Thymus (tissue), 11 donors: ENCODE measurements at regions not wholly inside any gene's neighbourhood (a gene's known extent, or its start where the extent isn't known, plus 50 kb on each side); places are given as distances from the start of the nearest gene placed in this dataset.
"Not testable (repeated sequence)": the region's sequence is repeated elsewhere in the genome, so short reads cannot be mapped to it uniquely, and the experiment has no call there.

Source experiments
- DNase-seq, 9 donors: peaks; one replicate each; pipeline ENCODE4 v3.0.0-alpha.2; 2013; ENCODE audit warnings: low spot score in 9 of 9, low read depth in 6 of 9, missing footprints in 1 of 9
- H3K27ac ChIP-seq, 2 donors: one replicate each; pipeline ENCODE4 v1.5.1; 2013; ENCODE audit warnings: control low read depth in 1 of 2, low read depth in 1 of 2, low read length in 1 of 2, mild to moderate bottlenecking in 1 of 2, moderate library complexity in 1 of 2
- H3K27me3 ChIP-seq, 2 donors: one replicate each; pipeline ENCODE4 v1.5.1; 2013; ENCODE audit warnings: low read length in 1 of 2; ENCODE audit not compliant: control insufficient read depth in 2 of 2, insufficient read depth in 1 of 2
- H3K36me3 ChIP-seq, 2 donors: one replicate each; pipeline ENCODE4 v1.5.1; 2013; ENCODE audit warnings: low read length in 1 of 2, mild to moderate bottlenecking in 1 of 2, moderate library complexity in 1 of 2; ENCODE audit not compliant: control insufficient read depth in 2 of 2, insufficient read depth in 2 of 2
- H3K4me1 ChIP-seq, 2 donors: one replicate each; pipeline ENCODE4 v1.5.1; 2013; ENCODE audit warnings: low read length in 2 of 2; ENCODE audit not compliant: control insufficient read depth in 2 of 2, insufficient read depth in 2 of 2
- H3K4me3 ChIP-seq, 2 donors: one replicate each; pipeline ENCODE4 v1.5.1; 2013; ENCODE audit warnings: low read length in 2 of 2, control low read depth in 1 of 2, mild to moderate bottlenecking in 1 of 2
- H3K9me3 ChIP-seq, 2 donors: one replicate each; pipeline ENCODE4 v1.5.1; 2013; ENCODE audit warnings: low read length in 1 of 2, mild to moderate bottlenecking in 1 of 2; ENCODE audit not compliant: control insufficient read depth in 2 of 2, insufficient read depth in 1 of 2
- WGBS: extraction: QIAGEN DNeasy Blood & Tissue Kit; methylation state at CpG from one replicate; pipeline ENCODE4 v1.1.7; 2013; 5-methylcytosine and 5-hydroxymethylcytosine counted together
- donor health status: healthy.

GRCh38 chr2:36123995-36124394, 231.6 kb upstream of the CRIM1 start:
- peaks cover 0 to 7% of the 10 kb centered on the region in 2 donors for H3K9me3 ChIP-seq
- no peak for DNase-seq
- no peaks in the 10 kb centered on the region for H3K4me1 ChIP-seq
- no peaks in the 10 kb centered on the region for H3K27me3 ChIP-seq
- no peak overlapping the region for H3K4me3 ChIP-seq
- 93% methylated on average over 2 of the region's 2 CpGs for WGBS
- no peaks in the 10 kb centered on the region for H3K36me3 ChIP-seq
- H3K27ac ChIP-seq: no peak overlapping the region

GRCh38 chr2:36097022-36097421, 258.6 kb upstream of the CRIM1 start:
- no peak overlapping the region for H3K27ac ChIP-seq
- H3K4me1 ChIP-seq: no peaks in the 10 kb centered on the region
- DNase-seq: no peak
- WGBS: 97% methylated on average over 3 of the region's 3 CpGs
- H3K4me3 ChIP-seq: no peak overlapping the region
- H3K36me3 ChIP-seq: no peaks in the 10 kb centered on the region
- H3K9me3 ChIP-seq: peaks cover 0 to 5% of the 10 kb centered on the region in 2 donors
- H3K27me3 ChIP-seq: no peaks in the 10 kb centered on the region

- H3K4me3 ChIP-seq, DNase-seq, H3K27me3 ChIP-seq, H3K4me1 ChIP-seq, H3K36me3 ChIP-seq, H3K9me3 ChIP-seq, H3K27ac ChIP-seq: not testable (repeated sequence)
- WGBS: 95% methylated on average over 26 of the region's 26 CpGs
Observed at GRCh38 chr2:36091844-36092741, 263.5 kb upstream of the CRIM1 start.

- WGBS: 91% methylated on average over 4 of the region's 4 CpGs
Observed at GRCh38 chr2:36088716-36089328, 266.8 kb upstream of the CRIM1 start.

GRCh38 chr2:36087344-36087743, 268.2 kb upstream of the CRIM1 start:
- H3K4me3 ChIP-seq: no peak overlapping the region
- H3K27me3 ChIP-seq: no peaks in the 10 kb centered on the region
- H3K36me3 ChIP-seq: no peaks in the 10 kb centered on the region
- H3K9me3 ChIP-seq: peaks cover 0 to 6% of the 10 kb centered on the region in 2 donors
- 89% methylated on average over 3 of the region's 3 CpGs for WGBS
- DNase-seq: no peak
- H3K27ac ChIP-seq: no peak overlapping the region
- no peaks in the 10 kb centered on the region for H3K4me1 ChIP-seq

More at GRCh38 chr2:36088716-36089328, 266.8 kb upstream of the CRIM1 start:
- H3K4me1 ChIP-seq: no peaks in the 10 kb centered on the region
- H3K36me3 ChIP-seq: no peaks in the 10 kb centered on the region
- DNase-seq: no peak
- H3K27ac ChIP-seq: no peak overlapping the region
- H3K27me3 ChIP-seq: no peaks in the 10 kb centered on the region
- no peak overlapping the region for H3K4me3 ChIP-seq
- H3K9me3 ChIP-seq: peaks cover 0 to 8% of the 10 kb centered on the region in 2 donors

- Histone ChIP-seq H3K36me3 (no peaks in the 10 kb centered on the region), H3K27me3 (no peaks in the 10 kb centered on the region), H3K4me1 (no peaks in the 10 kb centered on the region), H3K4me3 (no peak overlapping the region), H3K27ac (no peak overlapping the region), H3K9me3 (no peaks in the 10 kb centered on the region)
- 99% methylated on average over 1 of the region's 1 CpG for WGBS
- DNase-seq: no peak
Observed at GRCh38 chr2:36079793-36080192, 275.8 kb upstream of the CRIM1 start.

- WGBS: 0% methylated on average over 1 of the region's 1 CpG
- H3K4me1 ChIP-seq: no peaks in the 10 kb centered on the region
- no peak overlapping the region for H3K27ac ChIP-seq
- no peak for DNase-seq
- H3K36me3 ChIP-seq: no peaks in the 10 kb centered on the region
- no peaks in the 10 kb centered on the region for H3K9me3 ChIP-seq
- H3K27me3 ChIP-seq: no peaks in the 10 kb centered on the region
- H3K4me3 ChIP-seq: no peak overlapping the region
Observed at GRCh38 chr2:36074008-36074407, 281.6 kb upstream of the CRIM1 start.

- 92% methylated on average over 1 of the region's 1 CpG for WGBS
Observed at GRCh38 chr2:36071698-36072097, 283.9 kb upstream of the CRIM1 start.

GRCh38 chr2:36069074-36069473, 286.5 kb upstream of the CRIM1 start:
- Histone ChIP-seq H3K27me3 (no peaks in the 10 kb centered on the region), H3K9me3 (no peaks in the 10 kb centered on the region), H3K36me3 (no peaks in the 10 kb centered on the region), H3K4me3 (no peak overlapping the region), H3K4me1 (no peaks in the 10 kb centered on the region), H3K27ac (no peak overlapping the region)
- DNase-seq: no peak
- WGBS: 88% methylated on average over 3 of the region's 3 CpGs

More at GRCh38 chr2:36071698-36072097, 283.9 kb upstream of the CRIM1 start:
- Histone ChIP-seq H3K4me1 (no peaks in the 10 kb centered on the region), H3K36me3 (no peaks in the 10 kb centered on the region), H3K27me3 (no peaks in the 10 kb centered on the region), H3K4me3 (no peak overlapping the region), H3K27ac (no peak overlapping the region), H3K9me3 (no peaks in the 10 kb centered on the region)
- no peak for DNase-seq
